ENCODE measurements at regions not wholly inside any gene's neighbourhood (a gene's known extent, or its start where the extent isn't known, plus 50 kb on each side); places are given as distances from the start of the nearest gene placed in this dataset.

DNA sequence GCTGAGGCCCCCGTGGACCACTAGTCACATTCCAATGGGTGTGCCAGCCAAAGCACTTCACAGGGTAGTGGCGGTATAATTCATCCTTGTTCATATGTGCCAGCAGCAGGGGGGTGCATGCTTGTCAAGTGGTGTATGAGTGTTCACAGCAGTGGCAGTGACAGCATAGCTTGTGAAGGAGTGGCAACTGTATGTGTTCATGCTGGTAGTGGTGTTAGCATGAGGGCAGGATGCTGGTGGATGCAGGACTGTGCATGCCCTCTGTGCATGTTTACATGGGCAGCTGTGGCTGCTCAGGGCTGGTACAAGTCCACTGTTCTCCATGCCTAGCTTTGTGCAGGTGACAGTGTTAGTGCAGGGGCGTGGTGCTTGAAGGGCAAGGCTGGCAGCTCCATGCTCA is 253.4 kb upstream of the DMAC1 start:
- Mint-ChIP-seq H3K27me3 (ENCODE audit: low read depth, poor library complexity) (no peaks in the 10 kb centered on the region), H3K4me3 (no peak overlapping the region), H3K27ac (no peak overlapping the region), H3K4me1 (no peaks in the 10 kb centered on the region), H3K36me3 (ENCODE audit: low read depth) (peaks cover 12% of the 10 kb centered on the region), H3K9me3 (peaks cover 50% of the 10 kb centered on the region)
- TF ChIP-seq, protein P1, sequence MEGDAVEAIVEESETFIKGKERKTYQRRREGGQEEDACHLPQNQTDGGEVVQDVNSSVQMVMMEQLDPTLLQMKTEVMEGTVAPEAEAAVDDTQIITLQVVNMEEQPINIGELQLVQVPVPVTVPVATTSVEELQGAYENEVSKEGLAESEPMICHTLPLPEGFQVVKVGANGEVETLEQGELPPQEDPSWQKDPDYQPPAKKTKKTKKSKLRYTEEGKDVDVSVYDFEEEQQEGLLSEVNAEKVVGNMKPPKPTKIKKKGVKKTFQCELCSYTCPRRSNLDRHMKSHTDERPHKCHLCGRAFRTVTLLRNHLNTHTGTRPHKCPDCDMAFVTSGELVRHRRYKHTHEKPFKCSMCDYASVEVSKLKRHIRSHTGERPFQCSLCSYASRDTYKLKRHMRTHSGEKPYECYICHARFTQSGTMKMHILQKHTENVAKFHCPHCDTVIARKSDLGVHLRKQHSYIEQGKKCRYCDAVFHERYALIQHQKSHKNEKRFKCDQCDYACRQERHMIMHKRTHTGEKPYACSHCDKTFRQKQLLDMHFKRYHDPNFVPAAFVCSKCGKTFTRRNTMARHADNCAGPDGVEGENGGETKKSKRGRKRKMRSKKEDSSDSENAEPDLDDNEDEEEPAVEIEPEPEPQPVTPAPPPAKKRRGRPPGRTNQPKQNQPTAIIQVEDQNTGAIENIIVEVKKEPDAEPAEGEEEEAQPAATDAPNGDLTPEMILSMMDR (IDR thresholded peaks at IDR 0.05) = no peak
- DNase-seq = no peak

DNA sequence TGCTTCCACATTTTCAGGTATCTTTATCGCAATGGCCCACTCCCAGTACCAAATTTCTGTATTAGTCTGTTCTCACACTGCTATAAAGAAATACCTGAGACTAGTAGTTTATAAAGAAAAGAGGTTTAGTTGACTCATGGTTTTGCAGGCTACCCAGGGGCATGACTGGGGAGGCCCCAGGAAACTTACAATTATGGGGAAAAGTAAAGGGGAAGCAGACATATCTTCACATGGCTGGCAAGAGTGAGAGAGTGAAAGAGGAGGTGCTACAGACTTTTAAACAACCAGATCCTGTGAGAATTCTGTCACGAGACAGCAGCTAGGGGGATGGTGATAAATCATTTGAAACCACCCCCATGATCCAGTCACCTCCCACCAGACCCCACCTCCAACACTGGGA is 238.2 kb upstream of the DMAC1 start:
- Mint-ChIP-seq H3K9me3 (peaks cover 52% of the 10 kb centered on the region), H3K36me3 (ENCODE audit: low read depth) (peaks cover 11% of the 10 kb centered on the region), H3K4me3 (no peak overlapping the region), H3K4me1 (peaks cover 12% of the 10 kb centered on the region), H3K27ac (no peak overlapping the region), H3K27me3 (ENCODE audit: low read depth, poor library complexity) (no peaks in the 10 kb centered on the region)
- TF ChIP-seq, protein P1 (IDR thresholded peaks at IDR 0.05) = no peak
- DNase-seq = no peak

DNA sequence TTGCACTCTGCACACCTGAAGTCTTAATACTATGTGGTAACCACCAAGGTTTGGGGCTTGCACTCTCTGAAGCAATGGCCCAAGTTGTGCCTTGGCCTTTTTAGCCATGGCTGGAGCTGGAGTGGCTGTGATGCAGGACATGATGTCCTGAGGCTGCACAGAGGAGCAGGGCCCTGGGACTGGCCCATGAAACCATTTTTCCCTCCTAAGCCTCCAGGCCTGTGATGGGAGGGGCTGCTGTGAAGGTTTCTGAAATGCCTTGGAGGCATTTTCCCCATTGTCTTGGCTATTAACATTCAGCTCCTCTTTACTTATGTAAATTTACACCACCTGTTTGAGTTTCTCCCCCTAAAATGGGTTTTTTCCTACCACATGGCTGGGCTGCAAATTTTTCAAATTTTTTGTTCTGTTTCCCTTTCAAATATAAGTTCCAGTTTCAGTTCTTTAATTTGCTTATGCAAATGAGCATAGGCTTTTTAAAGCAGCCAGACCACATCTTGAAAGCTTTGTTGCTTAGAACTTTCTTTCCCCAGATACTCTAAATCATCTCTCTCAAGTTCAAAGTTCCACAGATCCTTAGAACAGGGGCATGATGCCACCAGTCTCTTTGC is 237.4 kb upstream of the DMAC1 start:
- Mint-ChIP-seq H3K36me3 (ENCODE audit: low read depth) (peaks cover 11% of the 10 kb centered on the region), H3K4me1 (peaks cover 12% of the 10 kb centered on the region), H3K9me3 (peaks cover 47% of the 10 kb centered on the region), H3K27ac (no peak overlapping the region), H3K27me3 (ENCODE audit: low read depth, poor library complexity) (no peaks in the 10 kb centered on the region), H3K4me3 (no peak overlapping the region)
- TF ChIP-seq, protein P1 (IDR thresholded peaks at IDR 0.05) = no peak
- no peak for DNase-seq

DNA sequence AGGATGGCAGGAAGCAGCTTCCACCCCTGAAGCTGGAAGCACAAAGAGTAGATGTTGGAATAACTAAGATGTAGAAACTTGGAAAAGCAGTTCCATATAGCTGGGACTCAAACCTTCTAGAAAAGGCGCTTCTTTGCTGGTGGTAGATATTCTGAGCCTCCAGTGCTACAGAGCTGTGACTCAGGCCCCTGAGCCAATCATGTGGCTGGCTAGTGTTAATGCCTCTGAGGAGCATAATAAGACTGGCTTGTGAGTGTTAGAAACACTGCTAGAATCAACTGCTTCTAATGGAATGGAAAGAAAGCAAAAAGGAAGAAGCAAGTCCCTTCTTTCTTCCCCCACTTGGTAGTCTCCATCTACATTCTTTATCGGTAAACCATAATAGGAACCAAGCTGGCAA is 234.2 kb upstream of the DMAC1 start:
- Mint-ChIP-seq H3K4me1 (peaks cover 12% of the 10 kb centered on the region), H3K36me3 (ENCODE audit: low read depth) (peaks cover 11% of the 10 kb centered on the region), H3K4me3 (no peak overlapping the region), H3K27ac (no peak overlapping the region), H3K27me3 (ENCODE audit: low read depth, poor library complexity) (peaks cover 4% of the 10 kb centered on the region), H3K9me3 (peaks cover 21% of the 10 kb centered on the region)
- TF ChIP-seq, protein P1 (IDR thresholded peaks at IDR 0.05) = no peak
- no peak for DNase-seq

DNA sequence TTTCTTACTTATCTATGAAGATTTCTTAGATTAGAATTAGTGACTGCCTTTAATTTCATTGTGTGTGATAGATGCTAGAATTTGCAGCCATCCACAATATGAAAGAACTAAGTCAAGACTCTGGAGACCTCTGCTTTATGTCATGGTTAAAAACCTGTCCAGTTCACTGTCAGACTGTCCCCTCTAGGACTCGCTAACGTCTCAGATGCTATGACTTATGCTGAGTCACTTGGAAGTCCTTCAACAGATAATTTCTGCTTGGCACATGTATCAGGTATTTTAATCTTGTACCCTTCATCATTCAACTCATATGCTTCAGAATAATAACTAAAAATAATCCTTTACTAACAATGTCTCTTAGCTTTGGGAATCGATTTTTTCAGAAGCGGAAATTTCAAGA is 230.5 kb upstream of the DMAC1 start:
- Mint-ChIP-seq H3K36me3 (ENCODE audit: low read depth) (no peaks in the 10 kb centered on the region), H3K27ac (no peak overlapping the region), H3K27me3 (ENCODE audit: low read depth, poor library complexity) (peaks cover 4% of the 10 kb centered on the region), H3K4me3 (no peak overlapping the region), H3K4me1 (peaks cover 21% of the 10 kb centered on the region), H3K9me3 (no peaks in the 10 kb centered on the region)
- TF ChIP-seq, protein P1 (IDR thresholded peaks at IDR 0.05) = no peak
- no peak for DNase-seq

DNA sequence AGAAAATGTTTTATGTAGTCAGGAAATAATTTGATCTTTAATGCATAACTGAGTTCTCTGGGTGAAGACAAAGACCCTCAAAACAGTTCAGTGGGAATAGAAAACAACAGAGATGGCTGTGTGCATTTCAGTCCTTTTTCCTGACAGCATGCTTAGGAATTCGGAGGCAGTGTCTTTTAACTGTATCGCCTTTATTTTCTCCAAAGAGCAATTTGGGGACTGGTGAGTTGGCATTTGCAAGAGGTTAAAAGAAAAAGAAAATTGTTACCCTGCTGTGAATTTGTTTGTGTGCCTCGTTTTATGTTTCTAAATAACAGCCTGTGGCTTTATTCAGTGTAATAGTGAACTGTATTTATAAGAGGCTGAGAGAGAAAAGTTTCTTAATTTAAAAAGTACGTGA is 227.8 kb upstream of the DMAC1 start:
- peaks cover 19% of the 10 kb centered on the region for H3K9me3 Mint-ChIP-seq
- H3K27ac Mint-ChIP-seq = no peak overlapping the region
- H3K27me3 Mint-ChIP-seq (ENCODE audit: low read depth, poor library complexity) = peaks cover 4% of the 10 kb centered on the region
- no peak overlapping the region for H3K4me3 Mint-ChIP-seq
- H3K4me1 Mint-ChIP-seq = peaks cover 9% of the 10 kb centered on the region
- TF ChIP-seq, protein P1 (IDR thresholded peaks at IDR 0.05) = no peak
- DNase-seq = no peak
- H3K36me3 Mint-ChIP-seq (ENCODE audit: low read depth) = peaks cover 10% of the 10 kb centered on the region

Measured in nephron progenitor cell (in vitro differentiated cells).